Thyroid gland (tissue), 4 donors: ENCODE measurements at regions not wholly inside any gene's neighbourhood (a gene's known extent, or its start where the extent isn't known, plus 50 kb on each side); places are given as distances from the start of the nearest gene placed in this dataset.

Source experiments
- DNase-seq, 2 donors: peaks; one replicate each; pipeline ENCODE4 v3.0.0-alpha.2; 2019
- H3K27ac ChIP-seq, 3 donors: fragments of 200-600 bp; sonication (generic); 1 replicate in 2 of 3; 2 replicates in 1 of 3; pipeline ENCODE4 v1.5.1; 2016 to 2019; ENCODE audit warnings: mild to moderate bottlenecking in 1 of 3, moderate library complexity in 1 of 3
- H3K27me3 ChIP-seq: fragments of 200-600 bp; sonication (generic); one replicate; pipeline ENCODE4 v1.5.1; 2019
- H3K36me3 ChIP-seq, 2 donors: fragments of 200-600 bp; sonication (generic); one replicate each; pipeline ENCODE4 v1.5.1; 2016 to 2019
- H3K4me1 ChIP-seq, 2 donors: fragments of 200-600 bp; sonication (generic); one replicate each; pipeline ENCODE4 v1.5.1; 2017 to 2019
- H3K4me3 ChIP-seq, 3 donors: fragments of 200-600 bp; sonication (generic); replicated peaks in 1 of 3; 1 replicate in 2 of 3; 2 replicates in 1 of 3; pipeline ENCODE4 v1.5.1; 2016; ENCODE audit warnings: mild to moderate bottlenecking in 1 of 3
- H3K9me3 ChIP-seq: fragments of 200-600 bp; sonication (generic); one replicate; pipeline ENCODE4 v1.5.1; 2017
- POLR2A ChIP-seq, 2 donors: fragments of 450-650 bp; IDR thresholded peaks; one replicate each; pipeline ENCODE4 v1.6.1; 2017; ENCODE audit warnings: antibody characterized with exemption in 2 of 2, mild to moderate bottlenecking in 2 of 2, moderate library complexity in 1 of 2
- WGBS, 2 donors: methylation state at CpG; one replicate each; pipeline ENCODE4 v1.1.5; 2017; 5-methylcytosine and 5-hydroxymethylcytosine counted together
- intact Hi-C: fragments of 100-400 bp; cut with DNase I; formaldehyde crosslinking; loops from one replicate; pipeline ENCODE4 v1.15.1; 2023
- TF ChIP-seq, protein P1 (sequence below), 6 experiments: fragments of 200-600 bp in 3 of 6; fragments of 450-650 bp in 3 of 6; sonication (generic) in 3 of 6; IDR thresholded peaks; one replicate each; pipeline ENCODE4 v1.5.1; 2016 to 2019; ENCODE audit warnings: antibody characterized with exemption in 6 of 6, mild to moderate bottlenecking in 2 of 6, inconsistent platforms in 1 of 6, moderate library complexity in 1 of 6

DNA sequence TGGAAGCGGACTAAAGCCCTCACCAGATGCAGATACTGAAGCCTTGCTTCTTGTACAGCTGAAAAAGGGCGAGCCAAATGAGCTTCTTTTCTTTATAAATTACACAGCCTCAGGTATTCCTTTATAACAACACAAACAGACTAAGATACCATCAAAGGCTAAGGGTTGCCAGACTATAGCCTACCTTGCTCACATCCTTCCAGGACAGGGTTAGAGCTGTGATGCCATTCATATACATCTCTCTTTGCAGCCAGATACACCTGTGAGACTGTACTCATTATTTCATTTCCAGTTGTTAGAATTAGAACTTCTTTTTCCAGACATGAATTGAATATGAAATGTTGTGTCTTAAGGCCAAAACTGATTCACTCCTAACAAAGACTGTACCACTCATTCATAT is 262.8 kb upstream of the NR2F2 start:
- WGBS, 2 donors, result 63 to 64% methylated on average over 2 of the region's 2 CpGs
- Histone ChIP-seq H3K4me1 (no peaks in the 10 kb centered on the region), H3K27ac (no peak overlapping the region), H3K9me3 (no peaks in the 10 kb centered on the region), H3K27me3 (no peaks in the 10 kb centered on the region), H3K36me3 (no peaks in the 10 kb centered on the region), H3K4me3 (no peak overlapping the region)
- TF ChIP-seq POLR2A (IDR thresholded peaks at IDR 0.05), result no peak
- TF ChIP-seq, protein P1, sequence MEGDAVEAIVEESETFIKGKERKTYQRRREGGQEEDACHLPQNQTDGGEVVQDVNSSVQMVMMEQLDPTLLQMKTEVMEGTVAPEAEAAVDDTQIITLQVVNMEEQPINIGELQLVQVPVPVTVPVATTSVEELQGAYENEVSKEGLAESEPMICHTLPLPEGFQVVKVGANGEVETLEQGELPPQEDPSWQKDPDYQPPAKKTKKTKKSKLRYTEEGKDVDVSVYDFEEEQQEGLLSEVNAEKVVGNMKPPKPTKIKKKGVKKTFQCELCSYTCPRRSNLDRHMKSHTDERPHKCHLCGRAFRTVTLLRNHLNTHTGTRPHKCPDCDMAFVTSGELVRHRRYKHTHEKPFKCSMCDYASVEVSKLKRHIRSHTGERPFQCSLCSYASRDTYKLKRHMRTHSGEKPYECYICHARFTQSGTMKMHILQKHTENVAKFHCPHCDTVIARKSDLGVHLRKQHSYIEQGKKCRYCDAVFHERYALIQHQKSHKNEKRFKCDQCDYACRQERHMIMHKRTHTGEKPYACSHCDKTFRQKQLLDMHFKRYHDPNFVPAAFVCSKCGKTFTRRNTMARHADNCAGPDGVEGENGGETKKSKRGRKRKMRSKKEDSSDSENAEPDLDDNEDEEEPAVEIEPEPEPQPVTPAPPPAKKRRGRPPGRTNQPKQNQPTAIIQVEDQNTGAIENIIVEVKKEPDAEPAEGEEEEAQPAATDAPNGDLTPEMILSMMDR (IDR thresholded peaks at IDR 0.05), result no peak
- intact Hi-C loops, result no loop called here
- DNase-seq, result no peak

DNA sequence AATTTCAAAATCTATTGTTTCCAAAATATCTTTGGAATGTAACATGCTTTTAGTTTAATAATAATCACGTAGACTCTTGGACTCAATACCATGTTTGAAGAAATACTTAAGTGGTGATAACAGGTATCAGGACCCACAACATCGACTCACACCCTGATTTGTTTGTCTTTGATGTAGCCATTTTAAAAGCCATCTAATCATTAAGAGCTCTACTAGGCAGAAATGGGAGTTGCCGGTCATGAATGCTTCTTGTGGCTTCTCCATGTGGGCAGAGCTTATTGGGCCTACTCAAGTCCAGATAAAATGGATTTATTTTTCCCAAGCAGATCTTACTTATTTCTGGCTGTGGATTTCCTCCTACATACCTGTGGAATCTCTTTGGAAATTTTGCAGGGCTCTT is 261.6 kb upstream of the NR2F2 start:
- H3K4me1 ChIP-seq, result no peaks in the 10 kb centered on the region
- no peak for DNase-seq
- no peak overlapping the region for H3K4me3 ChIP-seq
- no peaks in the 10 kb centered on the region for H3K9me3 ChIP-seq
- WGBS, 2 donors, result 81 to 86% methylated on average over 3 of the region's 3 CpGs
- no peak overlapping the region for H3K27ac ChIP-seq
- H3K27me3 ChIP-seq, result no peaks in the 10 kb centered on the region
- TF ChIP-seq POLR2A (IDR thresholded peaks at IDR 0.05), result no peak
- TF ChIP-seq, protein P1 (IDR thresholded peaks at IDR 0.05), result no peak
- no peaks in the 10 kb centered on the region for H3K36me3 ChIP-seq
- intact Hi-C loops, result no loop called here

DNA sequence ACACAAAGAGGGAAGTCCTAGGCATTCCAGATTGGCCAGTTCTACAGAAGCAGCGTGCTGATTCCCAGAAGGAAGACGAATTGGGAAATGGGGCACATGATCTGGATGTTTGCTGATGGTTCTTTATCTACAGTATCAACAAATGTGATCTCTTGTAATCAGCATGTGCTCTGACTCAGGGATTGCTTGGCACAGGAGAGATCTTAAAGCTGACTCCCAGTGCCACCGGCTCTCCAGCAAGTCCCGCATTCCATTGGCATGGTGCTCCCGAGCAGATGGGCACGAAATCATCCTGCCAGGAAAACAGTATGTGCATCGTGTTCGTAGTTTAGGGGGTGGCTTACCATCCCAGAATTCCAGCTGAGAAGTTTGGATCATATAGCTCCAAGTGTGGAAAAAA is 259.9 kb upstream of the NR2F2 start:
- no peaks in the 10 kb centered on the region for H3K36me3 ChIP-seq
- H3K9me3 ChIP-seq, result no peaks in the 10 kb centered on the region
- H3K27ac ChIP-seq, result no peak overlapping the region
- H3K4me1 ChIP-seq, result no peaks in the 10 kb centered on the region
- no peaks in the 10 kb centered on the region for H3K27me3 ChIP-seq
- 85 to 87% methylated on average over 8 of the region's 8 CpGs for WGBS, 2 donors
- no peak for TF ChIP-seq POLR2A (IDR thresholded peaks at IDR 0.05)
- TF ChIP-seq, protein P1 (IDR thresholded peaks at IDR 0.05), result no peak
- no peak for DNase-seq
- no peak overlapping the region for H3K4me3 ChIP-seq
- intact Hi-C loops, result no loop called here

DNA sequence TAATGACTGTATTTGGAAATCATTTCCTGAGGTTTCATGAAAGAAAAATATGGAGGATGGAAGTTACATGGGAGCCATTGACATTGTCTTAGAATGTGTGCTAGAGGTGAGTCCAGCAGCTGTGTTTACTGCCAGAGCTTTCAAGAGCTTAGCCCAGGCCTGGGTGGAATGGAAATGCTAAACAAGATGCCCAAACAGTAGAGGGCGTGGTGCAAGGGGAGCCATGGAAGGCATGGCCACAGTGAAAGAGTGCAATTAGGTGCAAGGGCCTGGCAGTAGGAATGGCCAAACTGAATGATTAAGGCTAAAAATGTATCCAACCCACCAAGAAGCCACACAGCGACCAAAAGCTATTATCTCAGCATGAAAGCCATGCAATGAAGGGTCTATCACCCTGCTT is 257.7 kb upstream of the NR2F2 start:
- H3K27ac ChIP-seq, result no peak overlapping the region
- H3K4me1 ChIP-seq, result no peaks in the 10 kb centered on the region
- H3K4me3 ChIP-seq, result no peak overlapping the region
- no peaks in the 10 kb centered on the region for H3K9me3 ChIP-seq
- H3K27me3 ChIP-seq, result no peaks in the 10 kb centered on the region
- no peak for DNase-seq
- TF ChIP-seq, protein P1 (IDR thresholded peaks at IDR 0.05), result no peak
- no peak for TF ChIP-seq POLR2A (IDR thresholded peaks at IDR 0.05)
- 85 to 90% methylated on average over 2 of the region's 2 CpGs for WGBS, 2 donors
- intact Hi-C loops, result no loop called here
- H3K36me3 ChIP-seq, result no peaks in the 10 kb centered on the region

DNA sequence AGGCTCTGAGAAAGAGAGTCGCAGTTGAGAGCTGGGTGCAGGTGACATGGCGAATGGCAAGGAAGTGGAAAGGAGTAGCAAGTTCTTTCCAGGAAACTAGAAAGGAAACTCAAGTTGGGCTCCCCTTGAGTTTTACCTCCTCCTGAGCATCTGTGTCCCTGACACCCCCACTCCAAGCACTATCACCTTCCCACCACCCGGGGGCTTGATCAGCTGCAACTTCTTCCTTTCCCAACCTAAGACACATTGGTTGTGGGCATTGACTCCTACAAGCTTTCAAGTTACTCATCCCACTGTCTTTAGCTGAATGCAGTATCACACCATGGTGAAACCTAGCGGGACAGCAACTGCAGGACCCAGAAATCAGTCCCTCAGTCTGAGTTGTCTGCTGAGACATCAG is 256.6 kb upstream of the NR2F2 start:
- H3K27me3 ChIP-seq, result no peaks in the 10 kb centered on the region
- 86 to 95% methylated on average over 4 of the region's 4 CpGs for WGBS, 2 donors
- TF ChIP-seq, protein P1 (IDR thresholded peaks at IDR 0.05), result no peak
- TF ChIP-seq POLR2A (IDR thresholded peaks at IDR 0.05), result no peak

More for the DNA sequence above, 256.6 kb upstream of the NR2F2 start:
- Histone ChIP-seq H3K36me3 (no peaks in the 10 kb centered on the region), H3K4me3 (no peak overlapping the region), H3K27ac (no peak overlapping the region), H3K4me1 (no peaks in the 10 kb centered on the region), H3K9me3 (no peaks in the 10 kb centered on the region)
- intact Hi-C loops, result no loop called here
- DNase-seq, result no peak
